ENCODE measurements at regions not wholly inside any gene's neighbourhood (a gene's known extent, or its start where the extent isn't known, plus 50 kb on each side); places are given as distances from the start of the nearest gene placed in this dataset.
A peak's percentile ranks its signal among the peaks of the same experiment; 100 is the strongest.

- H3K23ac ChIP-seq (ENCODE audit: insufficient read length, low read depth, low read length): no peak overlapping the region
- H3K4ac ChIP-seq (ENCODE audit: low read depth, low read length): no peak overlapping the region
- H3K23me2 ChIP-seq (ENCODE audit: insufficient read length, low read depth, low read length, poor library complexity, severe bottlenecking): no peaks in the 10 kb centered on the region
- no peak overlapping the region for H2BK12ac ChIP-seq (ENCODE audit: insufficient read length, low read depth, low read length)
- no peak overlapping the region for H3K18ac ChIP-seq (ENCODE audit: insufficient read length, low read depth, low read length)
- no peak overlapping the region for H2AK5ac ChIP-seq (ENCODE audit: insufficient read length, low read length)
- TF ChIP-seq, protein P1, sequence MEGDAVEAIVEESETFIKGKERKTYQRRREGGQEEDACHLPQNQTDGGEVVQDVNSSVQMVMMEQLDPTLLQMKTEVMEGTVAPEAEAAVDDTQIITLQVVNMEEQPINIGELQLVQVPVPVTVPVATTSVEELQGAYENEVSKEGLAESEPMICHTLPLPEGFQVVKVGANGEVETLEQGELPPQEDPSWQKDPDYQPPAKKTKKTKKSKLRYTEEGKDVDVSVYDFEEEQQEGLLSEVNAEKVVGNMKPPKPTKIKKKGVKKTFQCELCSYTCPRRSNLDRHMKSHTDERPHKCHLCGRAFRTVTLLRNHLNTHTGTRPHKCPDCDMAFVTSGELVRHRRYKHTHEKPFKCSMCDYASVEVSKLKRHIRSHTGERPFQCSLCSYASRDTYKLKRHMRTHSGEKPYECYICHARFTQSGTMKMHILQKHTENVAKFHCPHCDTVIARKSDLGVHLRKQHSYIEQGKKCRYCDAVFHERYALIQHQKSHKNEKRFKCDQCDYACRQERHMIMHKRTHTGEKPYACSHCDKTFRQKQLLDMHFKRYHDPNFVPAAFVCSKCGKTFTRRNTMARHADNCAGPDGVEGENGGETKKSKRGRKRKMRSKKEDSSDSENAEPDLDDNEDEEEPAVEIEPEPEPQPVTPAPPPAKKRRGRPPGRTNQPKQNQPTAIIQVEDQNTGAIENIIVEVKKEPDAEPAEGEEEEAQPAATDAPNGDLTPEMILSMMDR (conservative IDR thresholded peaks at IDR 0.05): no peak
- no peak overlapping the region for H3K4me2 ChIP-seq (ENCODE audit: insufficient read depth, insufficient read length, low read length)
- H2BK120ac ChIP-seq (ENCODE audit: low read depth, low read length, poor library complexity, severe bottlenecking): no peak overlapping the region
- H2AFZ ChIP-seq (ENCODE audit: low read length): no peak overlapping the region
- H3K14ac ChIP-seq (ENCODE audit: insufficient read depth, low read length): no peak overlapping the region
- no peak overlapping the region for H3T11ph ChIP-seq (ENCODE audit: low read length)
- H3K79me2 ChIP-seq (ENCODE audit: insufficient read depth, low read length): no peaks in the 10 kb centered on the region
- no peak overlapping the region for H3K9ac ChIP-seq (ENCODE audit: extremely low read depth, insufficient read length, low read length)
- H2BK15ac ChIP-seq (ENCODE audit: low read depth, low read length): peak overlapping the region; percentile 24
- H3K56ac ChIP-seq (ENCODE audit: insufficient read length, low read depth, low read length): no peak overlapping the region
- H3K27me3 Mint-ChIP-seq (ENCODE audit: low read depth): no peaks in the 10 kb centered on the region; the same call in 1 of the 2 replicates
- H3K27me3 ChIP-seq (ENCODE audit: insufficient read depth, low read length): no peaks in the 10 kb centered on the region
- no peak overlapping the region for H4K91ac ChIP-seq (ENCODE audit: insufficient read length, low read depth, low read length)
- no peak overlapping the region for H4K5ac ChIP-seq (ENCODE audit: insufficient read length, low read depth, low read length)
- no peaks in the 10 kb centered on the region for H3K79me1 ChIP-seq (ENCODE audit: insufficient read depth, low read depth, low read length, poor library complexity, severe bottlenecking)
- peaks cover 29 to 35% of the 10 kb centered on the region in 2 experiments for H3K4me1 Mint-ChIP-seq
- H3K36me3 Mint-ChIP-seq (ENCODE audit: insufficient read depth in 1 of 3, low read depth in 3 of 3): no peaks in the 10 kb centered on the region
- no peaks in the 10 kb centered on the region for H4K20me1 ChIP-seq (ENCODE audit: control insufficient read depth, insufficient read depth, insufficient read length)
- no peak overlapping the region for H2BK5ac ChIP-seq (ENCODE audit: insufficient read length, low read length)
- no peak overlapping the region for H4K8ac ChIP-seq (replicated peaks; ENCODE audit: insufficient read length, low read depth, low read length)
- no CpG with 5 or more reads among the region's 2 CpGs for WGBS (ENCODE audit: extremely low coverage, insufficient read length, low lambda C conversion rate)
- no peak for DNase-seq
- no peak overlapping the region for H2BK20ac ChIP-seq (ENCODE audit: low read depth, low read length, poor library complexity, severe bottlenecking)
- H3K9me3 Mint-ChIP-seq: no peaks in the 10 kb centered on the region
- no peaks in the 10 kb centered on the region for H3K9me3 ChIP-seq (ENCODE audit: control insufficient read depth, low read depth, low read length)
- no peak overlapping the region for H3K4me3 Mint-ChIP-seq
- peak overlapping the region in 1 of 3 experiments; percentile 36; a peak in 2 of 7 replicates for H3K27ac Mint-ChIP-seq
- no peak overlapping the region for H3K27ac ChIP-seq (ENCODE audit: insufficient read length, low read depth, low read length)
- H3K4me1 ChIP-seq (ENCODE audit: insufficient read depth, low read length): peaks cover 5% of the 10 kb centered on the region; the same call in 1 of the 2 replicates
Observed at GRCh38 chr9:117552811-117553210, 138.0 kb upstream of the ASTN2 start.
